ENCODE measurements at regions not wholly inside any gene's neighbourhood (a gene's known extent, or its start where the extent isn't known, plus 50 kb on each side); places are given as distances from the start of the nearest gene placed in this dataset.

DNA sequence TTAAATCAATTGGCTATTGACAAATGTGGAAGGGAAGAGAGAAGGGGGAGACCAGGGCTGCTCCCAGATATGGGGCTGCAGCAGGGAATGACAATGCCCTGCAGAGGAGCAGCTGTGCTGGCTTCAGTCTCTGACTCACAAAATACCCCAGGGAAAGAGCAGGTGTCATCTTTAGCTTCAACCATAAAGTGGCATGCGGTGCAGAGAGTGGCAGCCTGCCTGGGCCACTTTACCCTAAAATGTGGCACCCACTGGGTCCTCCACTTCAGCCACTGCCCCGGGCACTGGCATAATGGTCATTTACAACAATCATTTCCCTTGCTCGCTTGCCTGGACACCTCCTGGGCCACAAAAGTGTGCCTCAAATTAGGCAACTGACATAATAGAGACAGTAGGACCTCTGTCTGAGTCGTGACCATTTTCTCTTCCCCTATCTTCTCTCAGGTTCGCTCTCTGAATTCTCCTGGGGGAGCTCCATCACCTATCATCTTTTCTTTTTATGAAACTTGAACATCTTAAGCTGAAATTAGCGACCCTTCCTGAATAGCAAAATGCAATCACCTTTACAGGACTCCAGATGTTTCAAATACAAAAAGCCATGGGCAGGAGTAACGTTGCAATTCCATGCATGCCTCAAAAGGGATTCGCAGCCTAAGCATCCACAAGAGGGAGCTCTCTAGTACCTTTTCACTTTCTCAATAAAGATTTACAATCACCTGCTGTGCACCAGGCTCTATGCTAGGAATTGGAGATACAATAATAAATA lies 179.9 kb upstream of the ATF7IP start:
- Histone ChIP-seq H3K9ac (ENCODE audit: low read length) (no peak overlapping the region), H3K4me2 (ENCODE audit: low read length) (peak overlapping the region; percentile 23; the same call in 1 of the 2 replicates), H3K9me2 (replicated peaks; ENCODE audit: low read length) (no peaks in the 10 kb centered on the region), H3K79me2 (ENCODE audit: low read length) (no peaks in the 10 kb centered on the region), H3F3A (ENCODE audit: low read length, unreplicated experiment) (no peaks in the 10 kb centered on the region), H3K27me3 (ENCODE audit: low read length) (no peaks in the 10 kb centered on the region), H2AFZ (ENCODE audit: low read length) (peak overlapping the region; percentile 39; the same call in 1 of the 2 replicates), H3K36me3 (ENCODE audit: low read depth, low read length) (no peaks in the 10 kb centered on the region), H3K27ac (ENCODE audit: low read length) (no peak overlapping the region), H4K20me1 (ENCODE audit: low read length) (no peaks in the 10 kb centered on the region), H3K4me3 (ENCODE audit: low read length) (no peak overlapping the region), H3K9me3 (ENCODE audit: low read length) (no peaks in the 10 kb centered on the region), H3K4me1 (ENCODE audit: insufficient read depth, low read length) (no peaks in the 10 kb centered on the region)
- ATAC-seq, result peak; percentile 76
- DNase-seq, result peak; percentile 63
- no TSS peak for BruUV-seq (replicated peaks)
- TF ChIP-seq, protein P1, sequence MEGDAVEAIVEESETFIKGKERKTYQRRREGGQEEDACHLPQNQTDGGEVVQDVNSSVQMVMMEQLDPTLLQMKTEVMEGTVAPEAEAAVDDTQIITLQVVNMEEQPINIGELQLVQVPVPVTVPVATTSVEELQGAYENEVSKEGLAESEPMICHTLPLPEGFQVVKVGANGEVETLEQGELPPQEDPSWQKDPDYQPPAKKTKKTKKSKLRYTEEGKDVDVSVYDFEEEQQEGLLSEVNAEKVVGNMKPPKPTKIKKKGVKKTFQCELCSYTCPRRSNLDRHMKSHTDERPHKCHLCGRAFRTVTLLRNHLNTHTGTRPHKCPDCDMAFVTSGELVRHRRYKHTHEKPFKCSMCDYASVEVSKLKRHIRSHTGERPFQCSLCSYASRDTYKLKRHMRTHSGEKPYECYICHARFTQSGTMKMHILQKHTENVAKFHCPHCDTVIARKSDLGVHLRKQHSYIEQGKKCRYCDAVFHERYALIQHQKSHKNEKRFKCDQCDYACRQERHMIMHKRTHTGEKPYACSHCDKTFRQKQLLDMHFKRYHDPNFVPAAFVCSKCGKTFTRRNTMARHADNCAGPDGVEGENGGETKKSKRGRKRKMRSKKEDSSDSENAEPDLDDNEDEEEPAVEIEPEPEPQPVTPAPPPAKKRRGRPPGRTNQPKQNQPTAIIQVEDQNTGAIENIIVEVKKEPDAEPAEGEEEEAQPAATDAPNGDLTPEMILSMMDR (conservative IDR thresholded peaks at IDR 0.05; ENCODE audit: low read depth, low read length), result peak; percentile 74
- no peak for TF ChIP-seq EZH2phosphoT487 (IDR thresholded peaks at IDR 0.05; ENCODE audit: borderline replicate concordance, low read length)
- ChIA-PET POLR2A (ENCODE audit: unreplicated experiment) (no interaction called here), CTCF (interaction anchor here (0.6 kb wide), 1 partner anchor 244 kb away, joined by 3 read pairs; no protein-coding TSS in a partner anchor)
- intact Hi-C loops (cut with micrococcal nuclease), result loop anchor here (1.0 to 5.0 kb wide), 3 partner anchors 52 to 479 kb away; partner anchors contain the start of gene ATF7IP

DNA sequence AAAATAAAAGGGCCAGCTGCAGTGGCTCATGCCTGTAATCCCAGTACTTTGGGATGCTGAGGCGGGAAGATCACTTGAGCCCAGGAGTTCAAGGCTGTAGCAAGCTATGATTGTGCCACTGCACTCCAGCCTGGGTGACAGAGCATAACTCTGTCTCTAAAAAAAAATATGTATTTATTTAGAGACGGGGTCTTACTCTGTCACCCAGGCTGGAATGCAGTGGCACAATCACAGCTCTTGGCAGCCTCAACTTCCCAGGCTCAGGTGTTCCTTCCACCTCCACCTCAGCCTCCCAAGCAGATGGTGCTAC lies 179.3 kb upstream of the ATF7IP start:
- Histone ChIP-seq H3K36me3 (ENCODE audit: low read depth, low read length) (no peaks in the 10 kb centered on the region), H3K4me2 (ENCODE audit: low read length) (no peak overlapping the region), H3K9me3 (ENCODE audit: low read length) (no peaks in the 10 kb centered on the region), H3K27me3 (ENCODE audit: low read length) (no peaks in the 10 kb centered on the region), H3F3A (ENCODE audit: low read length, unreplicated experiment) (no peaks in the 10 kb centered on the region), H3K9ac (ENCODE audit: low read length) (no peak overlapping the region), H3K79me2 (ENCODE audit: low read length) (no peaks in the 10 kb centered on the region), H3K4me1 (ENCODE audit: insufficient read depth, low read length) (no peaks in the 10 kb centered on the region), H4K20me1 (ENCODE audit: low read length) (no peaks in the 10 kb centered on the region), H3K4me3 (ENCODE audit: low read length) (no peak overlapping the region), H3K27ac (ENCODE audit: low read length) (no peak overlapping the region), H3K9me2 (replicated peaks; ENCODE audit: low read length) (no peaks in the 10 kb centered on the region), H2AFZ (ENCODE audit: low read length) (no peak overlapping the region)
- intact Hi-C loops (cut with micrococcal nuclease), result loop anchor here (1.0 to 5.0 kb wide), 3 partner anchors 51 to 478 kb away; partner anchors contain the start of gene ATF7IP
- ChIA-PET POLR2A (ENCODE audit: unreplicated experiment) (no interaction called here), CTCF (no interaction called here)
- TF ChIP-seq EZH2 (IDR thresholded peaks at IDR 0.05; ENCODE audit: low read length, unreplicated experiment), result no peak
- no peak for TF ChIP-seq EZH2phosphoT487 (IDR thresholded peaks at IDR 0.05; ENCODE audit: borderline replicate concordance, low read length)
- TF ChIP-seq, protein P1 (conservative IDR thresholded peaks at IDR 0.05; ENCODE audit: low read depth, low read length), result no peak
- ATAC-seq (no peak), DNase-seq (no peak)
- no TSS peak for BruUV-seq (replicated peaks)

DNA sequence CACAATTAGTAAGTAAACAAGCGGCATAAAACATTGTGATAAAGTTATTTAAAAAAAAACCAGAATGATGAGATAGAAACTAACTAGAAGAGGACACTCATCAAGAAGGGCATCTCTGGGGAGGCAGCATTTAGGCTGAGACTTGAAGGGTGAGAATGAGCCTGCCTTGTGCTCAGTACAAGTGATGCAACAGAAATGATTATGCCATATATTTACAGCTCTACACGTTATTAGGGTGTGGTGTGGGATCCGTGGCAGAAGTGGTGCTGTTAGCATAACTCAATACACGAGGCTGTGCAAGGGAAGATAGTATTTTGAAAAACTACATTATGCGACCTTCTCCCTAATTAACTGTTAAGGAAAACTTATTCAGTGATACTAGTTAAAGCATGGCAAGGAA lies 178.5 kb upstream of the ATF7IP start:
- H3K9ac ChIP-seq (ENCODE audit: low read length), result no peak overlapping the region
- intact Hi-C loops (cut with micrococcal nuclease), result loop anchor here (5.0 kb wide), 2 partner anchors 50 to 180 kb away; partner anchors contain the start of gene ATF7IP
- H3K4me1 ChIP-seq (ENCODE audit: insufficient read depth, low read length), result no peaks in the 10 kb centered on the region
- H3K9me2 ChIP-seq (replicated peaks; ENCODE audit: low read length), result no peaks in the 10 kb centered on the region
- ChIA-PET CTCF (no interaction called here), POLR2A (ENCODE audit: unreplicated experiment) (no interaction called here)
- no peak overlapping the region for H3K4me2 ChIP-seq (ENCODE audit: low read length)
- H3K27me3 ChIP-seq (ENCODE audit: low read length), result no peaks in the 10 kb centered on the region
- DNase-seq (no peak), ATAC-seq (no peak)
- H3K79me2 ChIP-seq (ENCODE audit: low read length), result no peaks in the 10 kb centered on the region
- no peak overlapping the region for H3K27ac ChIP-seq (ENCODE audit: low read length)
- TF ChIP-seq EZH2phosphoT487 (IDR thresholded peaks at IDR 0.05; ENCODE audit: borderline replicate concordance, low read length) (no peak), EZH2 (IDR thresholded peaks at IDR 0.05; ENCODE audit: low read length, unreplicated experiment) (no peak)
- TF ChIP-seq, protein P1 (conservative IDR thresholded peaks at IDR 0.05; ENCODE audit: low read depth, low read length), result no peak
- no peaks in the 10 kb centered on the region for H3K9me3 ChIP-seq (ENCODE audit: low read length)
- no peaks in the 10 kb centered on the region for H3K36me3 ChIP-seq (ENCODE audit: low read depth, low read length)
- BruUV-seq (replicated peaks), result no TSS peak
- no peak overlapping the region for H2AFZ ChIP-seq (ENCODE audit: low read length)
- no peak overlapping the region for H3K4me3 ChIP-seq (ENCODE audit: low read length)
- H3F3A ChIP-seq (ENCODE audit: low read length, unreplicated experiment), result no peaks in the 10 kb centered on the region
- H4K20me1 ChIP-seq (ENCODE audit: low read length), result no peaks in the 10 kb centered on the region
